Endothelial cell of umbilical vein (primary cell): ENCODE measurements at regions not wholly inside any gene's neighbourhood (a gene's known extent, or its start where the extent isn't known, plus 50 kb on each side); places are given as distances from the start of the nearest gene placed in this dataset.

ENCODE experiments used
- BruUV-seq: library from RNA; stranded (reverse); fragments of 400-500 nt; replicated peaks from 2 replicates; lab custom pipeline; 2021; lab: Mats Ljungman, UMichigan
- CTCF ChIA-PET: fragments of 300-600, 350-600 bp; sonication (Branson Sonifier 250); formaldehyde crosslinking; loops from one replicate; lab custom pipeline; 2021; ENCODE audit warnings: antibody characterized with exemption, inconsistent platforms; lab: Charles Lee
- POLR2A ChIA-PET: fragments of 300-600, 350-600 bp; sonication (Branson Sonifier 250); formaldehyde crosslinking; loops from one replicate; lab custom pipeline; 2021; ENCODE audit warnings: antibody characterized with exemption, inconsistent platforms; lab: Charles Lee
- DNase-seq: peaks from one replicate; pipeline ENCODE4 v3.0.0-alpha.2; 2011; ENCODE audit warnings: low read depth, low spot score
- FAIRE-seq: peaks from 2 replicates; lab custom pipeline; 2011; peaks lifted over from hg19 to GRCh38; lab: Jason Lieb, UNC
- H2AFZ ChIP-seq: 2 replicates; pipeline ENCODE4 v1.6.0; 2012; ENCODE audit warnings: low read depth, low read length, control low read depth, inconsistent platforms
- H3K27ac ChIP-seq: 2 replicates; pipeline ENCODE4 v1.5.1; 2011; ENCODE audit warnings: low read depth, mild to moderate bottlenecking, control low read depth, low read length, moderate library complexity; ENCODE audit not compliant: insufficient read depth
- H3K27me3 ChIP-seq, 2 experiments: 2 replicates each; pipeline versions ENCODE4 v1.6.0 to v1.6.1; 2011; ENCODE audit warnings: low read length in 2 of 2, mixed read lengths in 1 of 2; ENCODE audit not compliant: control insufficient read depth in 2 of 2, insufficient read depth in 2 of 2
- H3K36me3 ChIP-seq, 2 experiments: 2 replicates in 1 of 2; 3 replicates in 1 of 2; pipeline ENCODE4 v1.5.1; 2011; ENCODE audit warnings: low read length in 2 of 2, mild to moderate bottlenecking in 1 of 2, moderate library complexity in 1 of 2; ENCODE audit not compliant: control insufficient read depth in 2 of 2, insufficient read depth in 2 of 2; ENCODE audit errors: extremely low read depth in 1 of 2
- H3K4me1 ChIP-seq: 3 replicates; pipeline ENCODE4 v1.5.1; 2011; ENCODE audit warnings: mild to moderate bottlenecking, low read length; ENCODE audit not compliant: control insufficient read depth, insufficient read depth; ENCODE audit errors: extremely low read depth
- H3K4me2 ChIP-seq: 2 replicates; pipeline ENCODE4 v1.6.1; 2011; ENCODE audit warnings: low read length, control low read depth, mixed read lengths; ENCODE audit not compliant: insufficient read depth
- H3K4me3 ChIP-seq, 3 experiments: fragments of 200-600 bp in 1 of 3; sonication (generic), shearing (Covaris generic) in 1 of 3; replicated peaks in 1 of 3; 2 replicates each; pipeline ENCODE4 v1.5.1; 2011 to 2016; ENCODE audit warnings: control low read depth in 3 of 3, low read length in 3 of 3, mild to moderate bottlenecking in 2 of 3, inconsistent platforms in 1 of 3, low read depth in 1 of 3, moderate library complexity in 1 of 3; ENCODE audit not compliant: insufficient read depth in 1 of 3
- H3K79me2 ChIP-seq: 2 replicates; pipeline ENCODE4 v1.6.0; 2012; ENCODE audit warnings: low read length, inconsistent platforms; ENCODE audit not compliant: control insufficient read depth, insufficient read depth
- H3K9ac ChIP-seq: replicated peaks from 2 replicates; pipeline ENCODE3; 2011; ENCODE audit warnings: low read length, control low read depth; ENCODE audit not compliant: insufficient read depth; ENCODE audit errors: extremely low read depth
- H3K9me1 ChIP-seq: replicated peaks from 3 replicates; pipeline ENCODE4 v1.6.0; 2011; ENCODE audit warnings: mild to moderate bottlenecking, low read length; ENCODE audit not compliant: control insufficient read depth, insufficient read depth; ENCODE audit errors: extremely low read depth
- H3K9me3 ChIP-seq: replicated peaks from 2 replicates; pipeline ENCODE4 v1.5.1; 2012; ENCODE audit warnings: low read length, inconsistent platforms; ENCODE audit not compliant: control insufficient read depth, insufficient read depth
- H4K20me1 ChIP-seq: replicated peaks from 2 replicates; pipeline ENCODE3; 2011; ENCODE audit warnings: mild to moderate bottlenecking, low read length; ENCODE audit not compliant: control insufficient read depth, insufficient read depth; ENCODE audit errors: extremely low read depth
- CTCF ChIP-seq, 2 donors: IDR thresholded peaks; 1 replicate in 1 of 2; 2 replicates in 1 of 2; pipeline ENCODE4 v1.5.1; 2011; ENCODE audit warnings: low read length in 2 of 2, mild to moderate bottlenecking in 2 of 2, moderate library complexity in 2 of 2, control low read depth in 1 of 2, inconsistent platforms in 1 of 2, low read depth in 1 of 2; ENCODE audit not compliant: insufficient read depth in 1 of 2; ENCODE audit errors: extremely low read depth in 1 of 2
- EZH2 ChIP-seq: IDR thresholded peaks from 2 replicates; pipeline ENCODE4 v1.6.1; 2012; ENCODE audit warnings: borderline replicate concordance, low read depth, mild to moderate bottlenecking, moderate library complexity, low read length, inconsistent platforms; ENCODE audit not compliant: severe bottlenecking
- FOS ChIP-seq: IDR thresholded peaks from 2 replicates; pipeline ENCODE4 v1.6.1; 2011; ENCODE audit warnings: mild to moderate bottlenecking, low read length, moderate library complexity, borderline replicate concordance; ENCODE audit not compliant: insufficient read depth
- GATA2 ChIP-seq: IDR thresholded peaks from 2 replicates; pipeline ENCODE4 v1.7.0; 2011; ENCODE audit warnings: low read depth, mild to moderate bottlenecking, moderate library complexity, mixed read lengths, low read length; ENCODE audit not compliant: insufficient read length, insufficient read depth
- JUN ChIP-seq: IDR thresholded peaks from 2 replicates; pipeline ENCODE4 v1.6.1; 2011; ENCODE audit warnings: borderline replicate concordance, low read depth; ENCODE audit not compliant: insufficient read length, insufficient read depth
- MAX ChIP-seq: IDR thresholded peaks from 2 replicates; pipeline ENCODE4 v1.6.1; 2011; ENCODE audit not compliant: insufficient read depth, insufficient read length
- MYC ChIP-seq: IDR thresholded peaks from one replicate; pipeline ENCODE4 v1.6.1; 2011; ENCODE audit warnings: mild to moderate bottlenecking, low read depth, low read length
- POLR2A ChIP-seq: IDR thresholded peaks from 2 replicates; pipeline ENCODE4 v1.6.1; 2012; ENCODE audit warnings: low read depth, mild to moderate bottlenecking, control low read depth, low read length
- POLR2AphosphoS5 ChIP-seq: IDR thresholded peaks from 2 replicates; pipeline ENCODE4 v1.6.1; 2012; ENCODE audit warnings: low read depth, mild to moderate bottlenecking, control low read depth, low read length, moderate library complexity; ENCODE audit not compliant: insufficient read depth
- dilution Hi-C: fragments of 300-500 bp; cut with MboI; formaldehyde crosslinking; loops from one replicate; pipeline ENCODE4 v1.15.0; 2019; ENCODE audit warnings: low sequenced_read_pairs; ENCODE audit not compliant: extremely low pct_ligation_motif_present
- intact Hi-C: fragments of 100-400 bp; cut with micrococcal nuclease; formaldehyde crosslinking; loops from one replicate; pipeline ENCODE4 v1.10.0; 2022

- DNase-seq (peak; percentile 72), FAIRE-seq (peak; percentile 82)
- Histone ChIP-seq H3K27ac (no peak overlapping the region), H2AFZ (peak overlapping the region; percentile 90), H3K79me2 (no peaks in the 10 kb centered on the region), H3K9me3 (no peaks in the 10 kb centered on the region), H3K4me2 (no peak overlapping the region), H3K4me3 (peak overlapping the region in 1 of 3 experiments; percentile 5), H3K27me3 (no peaks in the 10 kb centered on the region), H3K4me1 (peaks cover 8% of the 10 kb centered on the region), H4K20me1 (no peaks in the 10 kb centered on the region), H3K9ac (no peak overlapping the region), H3K36me3 (no peaks in the 10 kb centered on the region), H3K9me1 (no peaks in the 10 kb centered on the region)
- CTCF ChIA-PET: interaction anchor here (1.0 to 1.5 kb wide), 3 partner anchors 10 to 64 kb away, joined by 4 to 5 read pairs (median 4); no protein-coding TSS in a partner anchor
- no peak for TF ChIP-seq JUN
- TF ChIP-seq MYC: no peak
- TF ChIP-seq POLR2A: no peak
- TF ChIP-seq CTCF (IDR thresholded peaks at IDR 0.05; ENCODE audit: extremely low read depth in 1 of 2, insufficient read depth in 1 of 2, low read depth in 1 of 2, low read length in 2 of 2): no peak
- no peak for TF ChIP-seq MAX
- TF ChIP-seq GATA2: no peak
- no peak for TF ChIP-seq EZH2
- TF ChIP-seq POLR2AphosphoS5: no peak
- TF ChIP-seq FOS: no peak
- POLR2A ChIA-PET: no interaction called here
- dilution Hi-C loops: no loop called here
- intact Hi-C loops: no loop called here
- BruUV-seq: no TSS peak
These were observed 91.5 kb downstream of the RIN2 start for GRCh38 chr20:19849341-19850197.
